ENCODE measurements at regions not wholly inside any gene's neighbourhood (a gene's known extent, or its start where the extent isn't known, plus 50 kb on each side); places are given as distances from the start of the nearest gene placed in this dataset.

GRCh38 chr4:41859087-41859486, 76.1 kb upstream of the TMEM33 start:
- H3K36me3 Mint-ChIP-seq (ENCODE audit: low read depth), result no peaks in the 10 kb centered on the region
- H3K4me3 Mint-ChIP-seq, result no peak overlapping the region
- TF ChIP-seq CTCF (IDR thresholded peaks at IDR 0.05), result no peak
- DNase-seq (no peak), ATAC-seq (no peak)
- CTCF ChIA-PET, result interaction anchor here (1.6 to 1.8 kb wide), 2 partner anchors 10 to 28 kb away, joined by 3 to 6 read pairs; no protein-coding TSS in a partner anchor
- intact Hi-C loops (cut with micrococcal nuclease), result no loop called here
- no peak overlapping the region for H3K27ac Mint-ChIP-seq
- peaks cover 15% of the 10 kb centered on the region for H3K27me3 Mint-ChIP-seq
- no peaks in the 10 kb centered on the region for H3K4me1 Mint-ChIP-seq (ENCODE audit: low read depth)
- POLR2A ChIA-PET, result no interaction called here
- no peaks in the 10 kb centered on the region for H3K9me3 Mint-ChIP-seq

GRCh38 chr4:41857226-41857641, 78.0 kb upstream of the TMEM33 start:
- ChIA-PET CTCF (no interaction called here), POLR2A (no interaction called here)
- Mint-ChIP-seq H3K4me3 (no peak overlapping the region), H3K4me1 (ENCODE audit: low read depth) (no peaks in the 10 kb centered on the region), H3K27me3 (peaks cover 15% of the 10 kb centered on the region), H3K27ac (no peak overlapping the region), H3K36me3 (ENCODE audit: low read depth) (no peaks in the 10 kb centered on the region), H3K9me3 (no peaks in the 10 kb centered on the region)
- DNase-seq (no peak), ATAC-seq (no peak)
- intact Hi-C loops (cut with micrococcal nuclease), result no loop called here
- TF ChIP-seq CTCF (IDR thresholded peaks at IDR 0.05), result no peak

GRCh38 chr4:41856797-41857196, 78.4 kb upstream of the TMEM33 start:
- no peak for TF ChIP-seq CTCF (IDR thresholded peaks at IDR 0.05)
- intact Hi-C loops (cut with micrococcal nuclease), result no loop called here
- DNase-seq (no peak), ATAC-seq (no peak)
- no peaks in the 10 kb centered on the region for H3K36me3 Mint-ChIP-seq (ENCODE audit: low read depth)
- H3K27ac Mint-ChIP-seq, result no peak overlapping the region
- no peaks in the 10 kb centered on the region for H3K9me3 Mint-ChIP-seq
- H3K27me3 Mint-ChIP-seq, result peaks cover 16% of the 10 kb centered on the region
- CTCF ChIA-PET, result no interaction called here
- POLR2A ChIA-PET, result no interaction called here
- H3K4me1 Mint-ChIP-seq (ENCODE audit: low read depth), result no peaks in the 10 kb centered on the region
- no peak overlapping the region for H3K4me3 Mint-ChIP-seq

GRCh38 chr4:41853973-41854372, 81.3 kb upstream of the TMEM33 start:
- H3K27me3 Mint-ChIP-seq, result peaks cover 23% of the 10 kb centered on the region
- ATAC-seq, result no peak
- no peaks in the 10 kb centered on the region for H3K9me3 Mint-ChIP-seq
- no peak for DNase-seq
- no peaks in the 10 kb centered on the region for H3K4me1 Mint-ChIP-seq (ENCODE audit: low read depth)
- H3K27ac Mint-ChIP-seq, result no peak overlapping the region
- ChIA-PET POLR2A (no interaction called here), CTCF (interaction anchor here (1.1 kb wide), 1 partner anchor 35 kb away, joined by 3 read pairs; no protein-coding TSS in a partner anchor)
- no peak overlapping the region for H3K4me3 Mint-ChIP-seq
- TF ChIP-seq CTCF (IDR thresholded peaks at IDR 0.05), result no peak
- no peaks in the 10 kb centered on the region for H3K36me3 Mint-ChIP-seq (ENCODE audit: low read depth)
- intact Hi-C loops (cut with micrococcal nuclease), result no loop called here

- no peak overlapping the region for H3K4me3 Mint-ChIP-seq
- no peaks in the 10 kb centered on the region for H3K36me3 Mint-ChIP-seq (ENCODE audit: low read depth)
- no peaks in the 10 kb centered on the region for H3K4me1 Mint-ChIP-seq (ENCODE audit: low read depth)
- no peak overlapping the region for H3K27ac Mint-ChIP-seq
- intact Hi-C loops (cut with micrococcal nuclease), result no loop called here
- peaks cover 18% of the 10 kb centered on the region for H3K27me3 Mint-ChIP-seq
- TF ChIP-seq CTCF (IDR thresholded peaks at IDR 0.05), result no peak
- POLR2A ChIA-PET, result no interaction called here
- DNase-seq (no peak), ATAC-seq (no peak)
- CTCF ChIA-PET, result interaction anchor here (1.0 kb wide), 1 partner anchor 23 kb away, joined by 3 read pairs; no protein-coding TSS in a partner anchor
- no peaks in the 10 kb centered on the region for H3K9me3 Mint-ChIP-seq
Observed at GRCh38 chr4:41852229-41852628, 83.0 kb upstream of the TMEM33 start.
